Karpas-422 (cell line): ENCODE measurements at regions not wholly inside any gene's neighbourhood (a gene's known extent, or its start where the extent isn't known, plus 50 kb on each side); places are given as distances from the start of the nearest gene placed in this dataset.

Experiments
- DNase-seq: peaks from one replicate; pipeline ENCODE4 v3.0.0-alpha.2; 2015
- H2AFZ ChIP-seq: fragments of 200-600 bp; sonication (generic); 2 replicates; pipeline ENCODE4 v1.6.1; 2014; ENCODE audit warnings: antibody characterized with exemption, low read length, mixed read lengths
- H3K27ac ChIP-seq: fragments of 200-600 bp; sonication (generic); 2 replicates; pipeline ENCODE4 v1.5.1; 2014; ENCODE audit warnings: mild to moderate bottlenecking, low read length, moderate library complexity
- H3K27me3 ChIP-seq: fragments of 200-600 bp; sonication (generic); 2 replicates; pipeline ENCODE4 v1.6.1; 2014; ENCODE audit warnings: low read length, mixed read lengths
- H3K36me3 ChIP-seq: fragments of 200-600 bp; sonication (generic); 2 replicates; pipeline ENCODE4 v1.6.1; 2014; ENCODE audit warnings: low read length, mixed read lengths; ENCODE audit not compliant: insufficient read depth
- H3K4me1 ChIP-seq: fragments of 200-600 bp; sonication (generic); 2 replicates; pipeline ENCODE4 v1.6.1; 2014; ENCODE audit warnings: mild to moderate bottlenecking, low read length, mixed read lengths
- H3K4me2 ChIP-seq: fragments of 200-600 bp; sonication (generic); 2 replicates; pipeline ENCODE4 v1.6.1; 2014; ENCODE audit warnings: low read length, low read depth, mild to moderate bottlenecking; ENCODE audit not compliant: poor library complexity, severe bottlenecking
- H3K4me3 ChIP-seq: fragments of 200-600 bp; sonication (generic); 2 replicates; pipeline ENCODE4 v1.5.1; 2014; ENCODE audit warnings: mild to moderate bottlenecking, antibody characterized with exemption, low read length, mixed read lengths
- H3K79me2 ChIP-seq: fragments of 200-600 bp; sonication (generic); 2 replicates; pipeline ENCODE4 v1.6.1; 2014; ENCODE audit warnings: mild to moderate bottlenecking, low read length, mixed read lengths
- H3K9ac ChIP-seq: fragments of 200-600 bp; sonication (generic); 2 replicates; pipeline ENCODE4 v1.6.0; 2014; ENCODE audit warnings: low read length
- H3K9me2 ChIP-seq: fragments of 200-600 bp; sonication (generic), shearing (Covaris generic); replicated peaks from 2 replicates; pipeline ENCODE4 v1.6.0; 2014; ENCODE audit warnings: mild to moderate bottlenecking, low read length, moderate library complexity; ENCODE audit not compliant: insufficient read depth
- H3K9me3 ChIP-seq: fragments of 300-700, 200-600 bp; sonication (generic); 2 replicates; pipeline ENCODE4 v1.6.1; 2014; ENCODE audit warnings: low read length, mixed read lengths
- H4K20me1 ChIP-seq: fragments of 200-600 bp; sonication (generic); 2 replicates; pipeline ENCODE4 v1.6.1; 2014; ENCODE audit warnings: mild to moderate bottlenecking, antibody characterized with exemption, low read length, low read depth; ENCODE audit not compliant: insufficient read depth

DNA sequence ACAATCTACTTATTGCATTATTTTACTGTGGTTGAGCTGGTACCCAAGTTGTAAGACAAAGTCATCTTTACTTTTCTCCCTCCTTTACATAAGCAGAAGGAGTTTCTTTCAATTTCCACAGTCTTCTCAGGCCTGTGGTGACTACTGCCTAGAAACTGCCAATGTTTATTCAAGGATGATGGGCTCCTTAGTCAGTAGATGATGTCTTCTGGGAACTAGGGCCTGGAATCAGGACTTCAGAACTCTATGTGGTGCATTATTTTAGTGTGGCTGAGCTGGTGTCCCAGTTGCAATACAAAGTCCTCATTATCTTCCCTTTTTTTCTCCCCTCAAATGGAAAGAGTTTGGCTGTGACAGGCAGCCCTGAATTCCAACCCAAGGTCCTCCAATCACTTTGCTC is 1762.5 kb downstream of the SI start:
- H4K20me1 ChIP-seq: no peaks in the 10 kb centered on the region
- H3K4me3 ChIP-seq: no peak overlapping the region
- H2AFZ ChIP-seq: no peak overlapping the region
- peaks cover 8% of the 10 kb centered on the region; the same call in 1 of the 2 replicates for H3K9me3 ChIP-seq
- H3K4me1 ChIP-seq: no peaks in the 10 kb centered on the region
- H3K36me3 ChIP-seq: no peaks in the 10 kb centered on the region
- no peak overlapping the region for H3K4me2 ChIP-seq
- no peak for DNase-seq
- H3K9me2 ChIP-seq: no peaks in the 10 kb centered on the region
- H3K27me3 ChIP-seq: no peaks in the 10 kb centered on the region
- no peaks in the 10 kb centered on the region for H3K79me2 ChIP-seq
- no peak overlapping the region for H3K27ac ChIP-seq
- no peak overlapping the region for H3K9ac ChIP-seq

DNA sequence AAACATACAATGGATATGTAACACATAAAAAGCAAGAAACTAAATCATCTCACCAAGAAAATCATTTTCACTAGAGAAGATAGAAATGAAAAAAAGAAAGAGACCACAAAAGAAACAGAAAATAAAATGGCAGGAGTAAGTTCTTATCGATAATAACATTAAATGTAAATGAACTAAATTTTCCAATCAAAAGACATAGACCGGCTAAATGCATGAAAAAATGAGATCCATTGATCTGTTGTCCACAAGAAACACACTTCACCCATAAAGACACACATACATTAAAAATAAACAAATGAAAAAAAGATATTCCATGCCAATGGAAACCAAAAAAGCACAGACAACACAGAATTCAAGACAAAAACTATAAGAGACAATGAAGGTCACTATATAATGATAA is 1771.9 kb downstream of the SI start:
- no peak overlapping the region for H3K4me2 ChIP-seq
- H3K9ac ChIP-seq: no peak overlapping the region
- no peak overlapping the region for H3K4me3 ChIP-seq
- H3K9me3 ChIP-seq: peaks cover 28% of the 10 kb centered on the region
- H2AFZ ChIP-seq: no peak overlapping the region
- no peak overlapping the region for H3K27ac ChIP-seq
- H3K27me3 ChIP-seq: no peaks in the 10 kb centered on the region
- H4K20me1 ChIP-seq: no peaks in the 10 kb centered on the region
- no peaks in the 10 kb centered on the region for H3K4me1 ChIP-seq
- no peaks in the 10 kb centered on the region for H3K36me3 ChIP-seq
- no peaks in the 10 kb centered on the region for H3K79me2 ChIP-seq
- H3K9me2 ChIP-seq: no peaks in the 10 kb centered on the region
- no peak for DNase-seq

DNA sequence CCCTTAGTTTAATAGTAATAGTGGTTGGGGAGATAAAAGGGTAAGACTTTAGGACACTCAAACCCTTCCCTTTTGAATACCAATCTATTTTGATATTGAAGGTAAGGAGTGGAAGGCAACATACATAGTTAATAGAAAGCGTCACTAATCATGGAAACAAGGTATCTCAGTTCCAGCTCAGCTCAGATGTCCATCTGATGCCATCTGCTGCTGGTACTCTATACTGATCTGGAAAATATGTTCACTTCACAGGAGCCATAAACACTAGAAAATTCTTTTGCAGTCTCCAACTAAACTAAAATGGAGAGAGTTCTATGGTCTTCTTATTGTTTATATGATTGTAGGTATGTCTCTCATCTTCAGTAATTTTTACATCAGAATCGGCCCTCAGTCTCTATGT is 1777.1 kb downstream of the OTOL1 start:
- Histone ChIP-seq H2AFZ (no peak overlapping the region), H3K4me1 (no peaks in the 10 kb centered on the region), H3K27ac (no peak overlapping the region), H4K20me1 (no peaks in the 10 kb centered on the region), H3K9me2 (no peaks in the 10 kb centered on the region), H3K9me3 (peaks cover 9% of the 10 kb centered on the region), H3K27me3 (no peaks in the 10 kb centered on the region), H3K36me3 (no peaks in the 10 kb centered on the region), H3K79me2 (no peaks in the 10 kb centered on the region), H3K9ac (no peak overlapping the region), H3K4me2 (no peak overlapping the region), H3K4me3 (no peak overlapping the region)
- DNase-seq: no peak

DNA sequence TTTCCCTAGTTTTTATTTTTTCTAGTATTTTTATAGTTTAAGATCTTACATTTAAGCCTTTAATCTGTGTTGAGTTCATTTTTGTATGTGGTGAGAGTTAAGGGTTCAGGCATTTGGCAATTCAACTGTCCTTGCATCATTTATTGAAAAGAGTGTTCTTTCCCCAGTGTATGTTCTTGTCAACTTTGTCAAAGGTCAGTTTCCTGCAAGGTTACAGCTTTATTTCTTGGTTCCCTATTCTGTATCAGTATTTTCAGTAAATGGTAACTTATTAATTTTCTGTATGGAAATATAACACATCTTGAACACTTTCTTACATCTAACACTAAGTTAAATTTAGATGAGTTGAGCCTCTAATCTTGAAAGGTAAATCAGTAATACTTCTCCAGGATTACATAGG is 1770.1 kb downstream of the OTOL1 start:
- Histone ChIP-seq H4K20me1 (no peaks in the 10 kb centered on the region), H3K4me2 (no peak overlapping the region), H3K9me2 (no peaks in the 10 kb centered on the region), H3K4me1 (no peaks in the 10 kb centered on the region), H3K36me3 (no peaks in the 10 kb centered on the region), H3K9me3 (peaks cover 37% of the 10 kb centered on the region), H2AFZ (no peak overlapping the region), H3K79me2 (no peaks in the 10 kb centered on the region), H3K4me3 (no peak overlapping the region), H3K9ac (no peak overlapping the region), H3K27me3 (no peaks in the 10 kb centered on the region), H3K27ac (no peak overlapping the region)
- DNase-seq: no peak

DNA sequence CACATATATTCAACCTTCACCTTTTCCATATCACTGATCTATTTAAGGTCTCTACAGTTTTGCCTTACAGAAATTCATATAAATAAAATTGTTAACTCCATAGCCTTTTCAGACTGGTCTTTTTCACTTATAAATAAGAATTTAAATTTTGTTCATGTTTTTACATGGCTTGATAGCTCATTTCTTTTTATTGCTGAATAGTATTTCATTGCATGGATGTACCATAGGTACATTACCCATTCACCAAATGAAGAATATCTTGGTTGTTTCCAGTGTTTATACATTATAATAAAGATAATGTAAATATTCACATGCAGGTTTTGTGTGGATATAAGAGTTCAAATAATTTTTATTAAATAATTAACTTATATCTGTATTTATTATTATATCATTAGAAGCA is 1765.0 kb downstream of the OTOL1 start:
- DNase-seq: no peak
- Histone ChIP-seq H3K4me3 (no peak overlapping the region), H3K79me2 (no peaks in the 10 kb centered on the region), H3K9me3 (peaks cover 35% of the 10 kb centered on the region), H3K4me1 (no peaks in the 10 kb centered on the region), H3K36me3 (no peaks in the 10 kb centered on the region), H3K27me3 (no peaks in the 10 kb centered on the region), H2AFZ (no peak overlapping the region), H3K9ac (no peak overlapping the region), H3K27ac (no peak overlapping the region), H3K4me2 (no peak overlapping the region), H4K20me1 (no peaks in the 10 kb centered on the region), H3K9me2 (0 out of 2 replicates have a peak, but pooled peaks cover 2% of the 10 kb centered on the region)

DNA sequence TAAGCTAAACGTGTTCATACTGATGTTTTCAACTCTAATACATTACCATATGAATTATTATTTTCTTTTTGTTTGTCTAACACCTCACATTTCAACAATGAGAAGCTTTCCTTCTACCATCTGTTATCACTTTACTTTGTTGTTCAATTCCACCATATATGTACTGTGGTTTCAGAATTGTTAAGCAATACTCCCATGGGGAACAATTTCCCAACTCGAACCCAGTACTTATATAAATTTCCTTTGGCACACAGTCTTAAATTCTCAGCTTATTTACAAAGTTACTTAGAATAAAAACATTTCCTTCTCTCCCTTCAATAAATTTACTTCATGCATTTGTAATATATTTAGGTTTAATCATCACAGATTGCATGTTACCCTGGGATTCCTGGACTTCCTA is 1764.4 kb downstream of the OTOL1 start:
- Histone ChIP-seq H3K9me3 (peaks cover 37% of the 10 kb centered on the region), H3K79me2 (no peaks in the 10 kb centered on the region), H3K4me2 (no peak overlapping the region), H3K9me2 (0 out of 2 replicates have a peak, but pooled peaks cover 2% of the 10 kb centered on the region), H3K4me1 (no peaks in the 10 kb centered on the region), H3K9ac (no peak overlapping the region), H4K20me1 (no peaks in the 10 kb centered on the region), H3K4me3 (no peak overlapping the region), H3K27ac (no peak overlapping the region), H3K27me3 (no peaks in the 10 kb centered on the region), H3K36me3 (no peaks in the 10 kb centered on the region), H2AFZ (no peak overlapping the region)
- no peak for DNase-seq

DNA sequence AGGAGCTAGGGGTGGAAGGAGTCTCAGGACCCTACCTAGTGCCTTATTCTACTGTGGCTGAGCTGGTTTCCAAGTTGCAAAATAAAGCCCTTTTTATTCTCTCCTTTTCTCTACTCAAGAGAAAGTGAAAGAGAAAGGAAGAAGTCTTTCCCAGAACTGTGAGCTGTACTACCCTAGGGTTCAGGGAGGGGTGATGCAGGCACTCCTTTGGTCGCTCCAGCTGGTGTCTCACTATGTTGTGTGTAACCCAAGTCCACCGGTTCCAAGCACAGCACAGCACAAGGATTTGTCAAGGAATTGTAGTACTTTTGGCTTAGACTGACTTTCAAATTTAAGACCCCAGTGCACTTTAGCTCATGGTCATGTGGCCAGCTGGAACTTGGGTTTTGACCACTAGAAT is 1721.7 kb downstream of the OTOL1 start:
- peaks cover 36% of the 10 kb centered on the region for H3K9me3 ChIP-seq
- H2AFZ ChIP-seq: no peak overlapping the region
- no peak overlapping the region for H3K4me3 ChIP-seq
- H3K79me2 ChIP-seq: no peaks in the 10 kb centered on the region
- no peak overlapping the region for H3K4me2 ChIP-seq
- no peaks in the 10 kb centered on the region for H3K4me1 ChIP-seq
- no peaks in the 10 kb centered on the region for H3K36me3 ChIP-seq
- H3K27me3 ChIP-seq: no peaks in the 10 kb centered on the region
- no peak overlapping the region for H3K9ac ChIP-seq
- H4K20me1 ChIP-seq: no peaks in the 10 kb centered on the region
- H3K9me2 ChIP-seq: no peaks in the 10 kb centered on the region
- no peak overlapping the region for H3K27ac ChIP-seq
- DNase-seq: no peak

DNA sequence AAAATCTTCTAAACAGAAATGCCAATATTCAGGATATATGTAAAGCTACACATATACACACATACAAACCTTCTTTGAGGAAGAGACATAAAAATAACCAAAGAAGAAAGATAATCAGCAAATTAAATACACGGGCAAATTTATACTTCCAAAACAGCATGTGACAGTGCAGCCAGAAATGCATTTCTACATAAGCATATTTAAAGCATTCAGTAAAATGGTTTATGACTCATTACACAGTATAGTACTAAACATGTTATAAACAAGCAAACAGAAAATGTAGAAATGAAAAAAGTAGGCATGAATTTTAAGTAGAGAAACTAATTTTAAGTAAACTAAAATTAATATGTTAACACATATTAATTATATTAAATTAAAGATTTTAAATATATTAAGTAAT is 1717.2 kb downstream of the OTOL1 start:
- Histone ChIP-seq H3K4me3 (no peak overlapping the region), H2AFZ (no peak overlapping the region), H3K4me1 (no peaks in the 10 kb centered on the region), H3K9ac (no peak overlapping the region), H3K27me3 (no peaks in the 10 kb centered on the region), H3K9me3 (peaks cover 25% of the 10 kb centered on the region), H3K4me2 (no peak overlapping the region), H4K20me1 (no peaks in the 10 kb centered on the region), H3K27ac (no peak overlapping the region), H3K9me2 (no peaks in the 10 kb centered on the region), H3K79me2 (no peaks in the 10 kb centered on the region), H3K36me3 (no peaks in the 10 kb centered on the region)
- no peak for DNase-seq

DNA sequence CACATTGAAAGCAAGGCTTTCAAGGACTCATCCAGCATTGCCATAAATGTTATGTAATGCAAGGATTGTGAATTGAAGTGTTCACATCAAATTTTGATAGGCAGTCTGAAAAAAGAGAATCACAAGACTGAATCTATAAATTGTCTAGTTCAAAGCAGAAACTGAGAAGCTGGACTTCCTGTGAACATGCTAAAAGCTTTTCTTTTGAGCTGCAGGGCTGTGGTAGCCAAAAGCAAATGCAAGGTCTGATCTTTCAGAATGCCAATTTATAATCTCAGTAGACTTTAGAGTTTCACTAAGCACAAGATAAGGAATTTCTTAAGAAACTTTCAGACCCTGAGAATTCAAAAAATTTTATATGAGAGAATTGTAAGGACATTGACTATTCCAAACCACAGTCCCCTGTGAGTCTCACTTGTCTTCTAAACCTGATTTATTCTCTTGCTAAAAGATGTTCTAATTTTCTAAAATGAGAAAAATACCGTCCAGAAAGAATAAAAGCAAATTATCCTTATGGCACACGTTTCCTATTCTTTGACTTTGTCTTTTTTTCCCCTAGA is 1700.3 kb downstream of the OTOL1 start:
- Histone ChIP-seq H4K20me1 (no peaks in the 10 kb centered on the region), H3K9ac (no peak overlapping the region), H3K9me2 (no peaks in the 10 kb centered on the region), H3K27me3 (no peaks in the 10 kb centered on the region), H3K36me3 (no peaks in the 10 kb centered on the region), H3K4me2 (no peak overlapping the region), H3K4me1 (no peaks in the 10 kb centered on the region), H3K9me3 (peaks cover 25% of the 10 kb centered on the region), H3K79me2 (no peaks in the 10 kb centered on the region), H3K4me3 (no peak overlapping the region), H3K27ac (no peak overlapping the region), H2AFZ (no peak overlapping the region)
- no peak for DNase-seq
